ENCODE measurements at regions not wholly inside any gene's neighbourhood (a gene's known extent, or its start where the extent isn't known, plus 50 kb on each side); places are given as distances from the start of the nearest gene placed in this dataset.

DNA sequence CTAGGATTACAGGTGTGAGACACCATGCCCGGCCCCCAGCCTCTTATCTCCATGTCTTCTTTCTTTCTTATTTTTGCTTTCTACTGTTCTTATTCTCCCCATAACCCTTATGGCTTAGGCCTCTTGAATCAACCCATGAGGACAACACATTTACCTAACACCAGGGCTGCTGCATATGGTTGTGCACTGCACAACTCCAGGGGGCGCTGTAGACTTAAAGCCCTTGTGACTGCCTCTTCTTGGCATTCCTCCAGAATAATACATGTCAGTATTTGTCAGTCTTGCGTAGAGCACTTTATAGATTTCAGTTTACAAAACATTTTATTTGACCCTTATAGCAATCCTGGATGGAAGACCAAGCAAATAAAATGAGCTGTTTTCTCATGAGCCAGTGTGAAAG lies 225.0 kb upstream of the SALL1 start (continued):
- TF ChIP-seq, protein P1, sequence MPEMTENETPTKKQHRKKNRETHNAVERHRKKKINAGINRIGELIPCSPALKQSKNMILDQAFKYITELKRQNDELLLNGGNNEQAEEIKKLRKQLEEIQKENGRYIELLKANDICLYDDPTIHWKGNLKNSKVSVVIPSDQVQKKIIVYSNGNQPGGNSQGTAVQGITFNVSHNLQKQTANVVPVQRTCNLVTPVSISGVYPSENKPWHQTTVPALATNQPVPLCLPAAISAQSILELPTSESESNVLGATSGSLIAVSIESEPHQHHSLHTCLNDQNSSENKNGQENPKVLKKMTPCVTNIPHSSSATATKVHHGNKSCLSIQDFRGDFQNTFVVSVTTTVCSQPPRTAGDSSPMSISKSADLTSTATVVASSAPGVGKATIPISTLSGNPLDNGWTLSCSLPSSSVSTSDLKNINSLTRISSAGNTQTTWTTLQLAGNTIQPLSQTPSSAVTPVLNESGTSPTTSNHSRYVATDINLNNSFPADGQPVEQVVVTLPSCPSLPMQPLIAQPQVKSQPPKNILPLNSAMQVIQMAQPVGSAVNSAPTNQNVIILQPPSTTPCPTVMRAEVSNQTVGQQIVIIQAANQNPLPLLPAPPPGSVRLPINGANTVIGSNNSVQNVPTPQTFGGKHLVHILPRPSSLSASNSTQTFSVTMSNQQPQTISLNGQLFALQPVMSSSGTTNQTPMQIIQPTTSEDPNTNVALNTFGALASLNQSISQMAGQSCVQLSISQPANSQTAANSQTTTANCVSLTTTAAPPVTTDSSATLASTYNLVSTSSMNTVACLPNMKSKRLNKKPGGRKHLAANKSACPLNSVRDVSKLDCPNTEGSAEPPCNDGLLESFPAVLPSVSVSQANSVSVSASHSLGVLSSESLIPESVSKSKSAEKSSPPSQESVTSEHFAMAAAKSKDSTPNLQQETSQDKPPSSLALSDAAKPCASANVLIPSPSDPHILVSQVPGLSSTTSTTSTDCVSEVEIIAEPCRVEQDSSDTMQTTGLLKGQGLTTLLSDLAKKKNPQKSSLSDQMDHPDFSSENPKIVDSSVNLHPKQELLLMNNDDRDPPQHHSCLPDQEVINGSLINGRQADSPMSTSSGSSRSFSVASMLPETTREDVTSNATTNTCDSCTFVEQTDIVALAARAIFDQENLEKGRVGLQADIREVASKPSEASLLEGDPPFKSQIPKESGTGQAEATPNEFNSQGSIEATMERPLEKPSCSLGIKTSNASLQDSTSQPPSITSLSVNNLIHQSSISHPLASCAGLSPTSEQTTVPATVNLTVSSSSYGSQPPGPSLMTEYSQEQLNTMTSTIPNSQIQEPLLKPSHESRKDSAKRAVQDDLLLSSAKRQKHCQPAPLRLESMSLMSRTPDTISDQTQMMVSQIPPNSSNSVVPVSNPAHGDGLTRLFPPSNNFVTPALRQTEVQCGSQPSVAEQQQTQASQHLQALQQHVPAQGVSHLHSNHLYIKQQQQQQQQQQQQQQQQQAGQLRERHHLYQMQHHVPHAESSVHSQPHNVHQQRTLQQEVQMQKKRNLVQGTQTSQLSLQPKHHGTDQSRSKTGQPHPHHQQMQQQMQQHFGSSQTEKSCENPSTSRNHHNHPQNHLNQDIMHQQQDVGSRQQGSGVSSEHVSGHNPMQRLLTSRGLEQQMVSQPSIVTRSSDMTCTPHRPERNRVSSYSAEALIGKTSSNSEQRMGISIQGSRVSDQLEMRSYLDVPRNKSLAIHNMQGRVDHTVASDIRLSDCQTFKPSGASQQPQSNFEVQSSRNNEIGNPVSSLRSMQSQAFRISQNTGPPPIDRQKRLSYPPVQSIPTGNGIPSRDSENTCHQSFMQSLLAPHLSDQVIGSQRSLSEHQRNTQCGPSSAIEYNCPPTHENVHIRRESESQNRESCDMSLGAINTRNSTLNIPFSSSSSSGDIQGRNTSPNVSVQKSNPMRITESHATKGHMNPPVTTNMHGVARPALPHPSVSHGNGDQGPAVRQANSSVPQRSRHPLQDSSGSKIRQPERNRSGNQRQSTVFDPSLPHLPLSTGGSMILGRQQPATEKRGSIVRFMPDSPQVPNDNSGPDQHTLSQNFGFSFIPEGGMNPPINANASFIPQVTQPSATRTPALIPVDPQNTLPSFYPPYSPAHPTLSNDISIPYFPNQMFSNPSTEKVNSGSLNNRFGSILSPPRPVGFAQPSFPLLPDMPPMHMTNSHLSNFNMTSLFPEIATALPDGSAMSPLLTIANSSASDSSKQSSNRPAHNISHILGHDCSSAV (CRISPR knock-in tag; IDR thresholded peaks at IDR 0.05; ENCODE audit: borderline replicate concordance) = no peak

DNA sequence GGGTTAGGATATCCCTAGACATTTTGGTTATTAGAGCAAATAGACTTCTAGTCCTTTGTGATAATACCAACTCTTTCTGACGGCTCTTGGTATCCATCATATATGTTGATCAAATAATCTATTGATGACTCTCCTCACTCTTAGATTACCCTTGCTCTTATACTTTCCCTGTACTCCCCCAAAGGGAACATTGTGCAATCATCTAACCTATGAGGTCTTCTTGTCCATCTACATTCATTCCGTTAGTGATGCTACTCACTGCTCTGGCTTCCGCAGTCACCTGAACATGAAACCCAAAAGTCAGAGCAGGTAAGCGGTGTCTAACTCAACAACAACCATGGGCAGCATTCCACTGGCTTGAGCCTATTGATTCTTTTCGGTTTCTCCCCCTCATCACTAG lies 223.7 kb upstream of the SALL1 start:
- in situ Hi-C loops (cut with HindIII; ENCODE audit: extremely low pct_ligation_motif_present, low pct_unique_long_range_greater_than_20kb) (no loop called here), intact Hi-C loops (cut with micrococcal nuclease; ENCODE audit: unreplicated experiment) (no loop called here)
- TF ChIP-seq CEBPB (IDR thresholded peaks at IDR 0.05; ENCODE audit: borderline replicate concordance, low read depth, low read length) (peak; percentile 65; the same call in 1 of the 2 replicates), EEA1 (CRISPR knock-in tag; IDR thresholded peaks at IDR 0.05; ENCODE audit: borderline replicate concordance) (no peak)
- Histone ChIP-seq H3K4me2 (ENCODE audit: low read depth, low read length) (no peak overlapping the region), H3K79me2 (ENCODE audit: insufficient read depth, low read length) (no peaks in the 10 kb centered on the region), H3K27ac (ENCODE audit: extremely low read length, insufficient read depth, low read length) (no peak overlapping the region), H3K27me3 (ENCODE audit: control insufficient read depth in 1 of 2, insufficient read depth in 2 of 2, low read length in 2 of 2) (peaks cover 0 to 3% of the 10 kb centered on the region in 2 experiments; a peak in 2 of 5 replicates), H4K20me1 (ENCODE audit: insufficient read depth, low read length) (no peaks in the 10 kb centered on the region), H3K9me3 (ENCODE audit: low read length) (no peaks in the 10 kb centered on the region), H2AFZ (ENCODE audit: low read length) (no peak overlapping the region), H3K4me1 (ENCODE audit: insufficient read depth, low read length) (no peaks in the 10 kb centered on the region), H3K4me3 (replicated peaks in 1 of 3; ENCODE audit: insufficient read depth in 1 of 3, low read depth in 2 of 3, low read length in 3 of 3) (no peak overlapping the region), H3K36me3 (replicated peaks in 1 of 2; ENCODE audit: control insufficient read depth in 1 of 2, insufficient read depth in 2 of 2, low read length in 2 of 2) (no peaks in the 10 kb centered on the region), H3K9ac (ENCODE audit: insufficient read depth, low read depth, low read length) (no peak overlapping the region)
- DNase-seq (ENCODE audit: low spot score) (no peak), ATAC-seq (no peak), FAIRE-seq (no peak)
- POLR2A ChIA-PET = no interaction called here
- CTCF ChIA-PET (ENCODE audit: low intra/inter-chr PET ratio, low total read pairs) = no interaction called here
- BruUV-seq (replicated peaks) = no TSS peak
- 69% methylated on average over 5 of the region's 5 CpGs for WGBS (ENCODE audit: low lambda C conversion rate)
